ENCODE measurements at regions not wholly inside any gene's neighbourhood (a gene's known extent, or its start where the extent isn't known, plus 50 kb on each side); places are given as distances from the start of the nearest gene placed in this dataset.

DNA sequence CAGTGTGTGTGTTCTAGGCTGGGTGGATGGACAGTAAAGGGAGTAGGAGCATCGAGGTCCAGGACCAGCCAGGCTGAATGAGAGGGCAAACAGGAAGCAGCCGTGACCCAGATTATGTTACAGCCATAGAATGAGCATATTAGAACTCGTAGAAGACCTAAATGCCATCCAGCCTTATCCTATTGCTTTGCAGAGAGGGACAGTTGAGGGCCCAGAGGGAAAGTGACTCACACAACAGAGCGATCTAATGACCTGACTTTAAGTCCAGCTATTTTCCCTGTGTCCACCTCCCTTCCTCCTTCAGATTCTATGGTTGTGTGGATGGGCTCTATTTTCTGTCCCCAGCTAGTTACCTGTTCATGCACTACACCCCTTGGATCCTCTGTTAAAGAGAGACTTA is 634.1 kb upstream of the TBL1XR1 start:
- TF ChIP-seq POLR2AphosphoS5 (IDR thresholded peaks at IDR 0.05) = no peak
- TF ChIP-seq, protein P1, sequence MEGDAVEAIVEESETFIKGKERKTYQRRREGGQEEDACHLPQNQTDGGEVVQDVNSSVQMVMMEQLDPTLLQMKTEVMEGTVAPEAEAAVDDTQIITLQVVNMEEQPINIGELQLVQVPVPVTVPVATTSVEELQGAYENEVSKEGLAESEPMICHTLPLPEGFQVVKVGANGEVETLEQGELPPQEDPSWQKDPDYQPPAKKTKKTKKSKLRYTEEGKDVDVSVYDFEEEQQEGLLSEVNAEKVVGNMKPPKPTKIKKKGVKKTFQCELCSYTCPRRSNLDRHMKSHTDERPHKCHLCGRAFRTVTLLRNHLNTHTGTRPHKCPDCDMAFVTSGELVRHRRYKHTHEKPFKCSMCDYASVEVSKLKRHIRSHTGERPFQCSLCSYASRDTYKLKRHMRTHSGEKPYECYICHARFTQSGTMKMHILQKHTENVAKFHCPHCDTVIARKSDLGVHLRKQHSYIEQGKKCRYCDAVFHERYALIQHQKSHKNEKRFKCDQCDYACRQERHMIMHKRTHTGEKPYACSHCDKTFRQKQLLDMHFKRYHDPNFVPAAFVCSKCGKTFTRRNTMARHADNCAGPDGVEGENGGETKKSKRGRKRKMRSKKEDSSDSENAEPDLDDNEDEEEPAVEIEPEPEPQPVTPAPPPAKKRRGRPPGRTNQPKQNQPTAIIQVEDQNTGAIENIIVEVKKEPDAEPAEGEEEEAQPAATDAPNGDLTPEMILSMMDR (IDR thresholded peaks at IDR 0.05) = no peak
